ENCODE measurements at regions not wholly inside any gene's neighbourhood (a gene's known extent, or its start where the extent isn't known, plus 50 kb on each side); places are given as distances from the start of the nearest gene placed in this dataset.

GRCh38 chr5:175599210-175599609 is 58.7 kb upstream of the HRH2 start:
- DNase-seq, result no peak
- Histone ChIP-seq H3K27ac (no peak overlapping the region), H3K4me1 (replicated peaks in 1 of 2) (no peaks in the 10 kb centered on the region), H3K4me3 (no peak overlapping the region), H3K9me3 (replicated peaks in 1 of 3) (no peaks in the 10 kb centered on the region), H3K27me3 (peaks cover 12% of the 10 kb centered on the region), H3K36me3 (replicated peaks in 1 of 2) (no peaks in the 10 kb centered on the region)
- intact Hi-C loops (cut with DNase I), result no loop called here
- TF ChIP-seq POLR2A (IDR thresholded peaks at IDR 0.05) (no peak), CTCF (IDR thresholded peaks at IDR 0.05) (no peak)
- 60 to 70% (median 65%) methylated on average over 7 of the region's 7 CpGs for WGBS, 4 donors

GRCh38 chr5:175603987-175604739 is 53.7 kb upstream of the HRH2 start:
- intact Hi-C loops (cut with DNase I), result no loop called here
- H3K36me3 ChIP-seq (replicated peaks in 1 of 2), result no peaks in the 10 kb centered on the region
- no peak for DNase-seq
- 31 to 47% (median 40%) methylated on average over 4 of the region's 4 CpGs for WGBS, 4 donors
- H3K27me3 ChIP-seq, result peaks cover 5% of the 10 kb centered on the region
- no peak overlapping the region for H3K27ac ChIP-seq
- H3K9me3 ChIP-seq (replicated peaks in 1 of 3), result no peaks in the 10 kb centered on the region
- TF ChIP-seq CTCF (IDR thresholded peaks at IDR 0.05), result no peak
- TF ChIP-seq POLR2A (IDR thresholded peaks at IDR 0.05), result no peak
- H3K4me1 ChIP-seq (replicated peaks in 1 of 2), result no peaks in the 10 kb centered on the region
- no peak overlapping the region for H3K4me3 ChIP-seq

DNA sequence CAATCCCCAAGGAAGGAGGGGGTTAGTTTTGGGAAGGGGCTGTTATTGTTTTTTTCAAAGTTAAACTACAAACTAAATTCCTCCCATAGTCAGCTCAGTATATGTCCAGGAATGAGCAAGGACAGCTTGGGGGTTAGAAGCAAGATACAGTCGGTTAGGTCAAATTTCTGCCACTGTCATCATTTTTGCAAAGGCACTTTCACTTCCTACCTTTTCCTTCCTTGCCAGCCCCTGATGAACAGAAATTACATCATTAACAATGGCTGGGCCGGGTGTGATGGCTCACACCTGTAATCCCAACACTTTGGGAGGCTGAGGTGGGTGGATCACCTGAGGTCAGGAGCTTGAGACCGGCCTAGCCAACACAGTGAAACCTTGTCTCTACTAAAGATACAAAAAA is 51.5 kb upstream of the HRH2 start:
- Histone ChIP-seq H3K4me1 (replicated peaks in 1 of 2) (no peaks in the 10 kb centered on the region), H3K9me3 (replicated peaks in 1 of 3) (no peaks in the 10 kb centered on the region), H3K27ac (no peak overlapping the region), H3K4me3 (no peak overlapping the region), H3K27me3 (peaks cover 5% of the 10 kb centered on the region), H3K36me3 (replicated peaks in 1 of 2) (no peaks in the 10 kb centered on the region)
- no peak for DNase-seq
- 71 to 83% (median 82%) methylated on average over 3 of the region's 3 CpGs for WGBS, 4 donors
- intact Hi-C loops (cut with DNase I), result no loop called here
- no peak for TF ChIP-seq CTCF (IDR thresholded peaks at IDR 0.05)
- TF ChIP-seq POLR2A (IDR thresholded peaks at IDR 0.05), result no peak

All from adrenal gland (tissue), 9 donors.